GM12878 (cell line): ENCODE measurements at regions not wholly inside any gene's neighbourhood (a gene's known extent, or its start where the extent isn't known, plus 50 kb on each side); places are given as distances from the start of the nearest gene placed in this dataset.

Source experiments
- CHD2 ChIP-seq: IDR thresholded peaks from 2 replicates; pipeline ENCODE4 v1.6.1; 2011; ENCODE audit warnings: low read depth, low read length, improper control_type of control experiment, borderline replicate concordance
- CTCF ChIP-seq, 3 experiments: IDR thresholded peaks in 2 of 3; conservative IDR thresholded peaks in 1 of 3; 2 replicates each; pipeline ENCODE4 v1.5.1; 2011; ENCODE audit warnings: low read depth in 3 of 3, low read length in 3 of 3, mild to moderate bottlenecking in 3 of 3, control low read depth in 2 of 3, moderate library complexity in 2 of 3, inconsistent platforms in 1 of 3, mixed read lengths in 1 of 3; ENCODE audit not compliant: control insufficient read depth in 2 of 3, insufficient read depth in 1 of 3; ENCODE audit errors: extremely low read depth in 1 of 3
- EP300 ChIP-seq, 2 experiments: fragments of 150-350 bp in 1 of 2; IDR thresholded peaks; 2 replicates each; pipeline ENCODE4 v1.6.1; 2011 to 2012; ENCODE audit warnings: low read depth in 2 of 2, low read length in 2 of 2, borderline replicate concordance in 1 of 2, improper control_type of control experiment in 1 of 2, inconsistent platforms in 1 of 2; ENCODE audit not compliant: control insufficient read depth in 1 of 2
- EZH2 ChIP-seq: IDR thresholded peaks from 2 replicates; pipeline ENCODE4 v1.6.1; 2012; ENCODE audit warnings: low read depth, mild to moderate bottlenecking, control low read depth, inconsistent platforms, low read length, borderline replicate concordance; ENCODE audit not compliant: control insufficient read depth
- IKZF1 ChIP-seq: fragments of 450-650 bp; conservative IDR thresholded peaks from 2 replicates; pipeline ENCODE4 v1.6.1; 2017; ENCODE audit warnings: antibody characterized with exemption, mild to moderate bottlenecking
- IRF3 ChIP-seq: fragments of 450-650 bp; IDR thresholded peaks from 2 replicates; pipeline ENCODE4 v1.6.1; 2014; ENCODE audit warnings: mild to moderate bottlenecking
- LARP7 ChIP-seq: fragments of 450-650 bp; IDR thresholded peaks from 2 replicates; pipeline ENCODE4 v1.6.1; 2017; ENCODE audit warnings: mild to moderate bottlenecking
- NFIC ChIP-seq: IDR thresholded peaks from 2 replicates; pipeline ENCODE4 v1.6.1; 2012; ENCODE audit warnings: low read depth, mild to moderate bottlenecking, inconsistent platforms, low read length, moderate library complexity
- NFYB ChIP-seq: IDR thresholded peaks from 2 replicates; pipeline ENCODE4 v1.6.1; 2011; ENCODE audit warnings: low read depth, mild to moderate bottlenecking, low read length, improper control_type of control experiment, moderate library complexity; ENCODE audit not compliant: insufficient read depth
- POLR2A ChIP-seq: IDR thresholded peaks from 2 replicates; pipeline ENCODE4 v1.6.1; 2011; ENCODE audit warnings: low read depth, mild to moderate bottlenecking, low read length
- SMAD5 ChIP-seq: IDR thresholded peaks from 2 replicates; pipeline ENCODE4 v1.6.1; 2016; ENCODE audit warnings: antibody characterized with exemption, low read depth
- YY1 ChIP-seq: IDR thresholded peaks from 2 replicates; pipeline ENCODE4 v1.6.1; 2011; ENCODE audit warnings: low read depth, mild to moderate bottlenecking, low read length

- TF ChIP-seq POLR2A (no peak), LARP7 (no peak), YY1 (no peak), IRF3 (no peak), CHD2 (no peak), IKZF1 (no peak), NFIC (no peak), SMAD5 (no peak), CTCF (IDR thresholded peaks at IDR 0.05 in 2 of 3, conservative IDR thresholded peaks at IDR 0.05 in 1 of 3; ENCODE audit: control insufficient read depth in 2 of 3, extremely low read depth in 1 of 3, insufficient read depth in 1 of 3, low read depth in 3 of 3, low read length in 3 of 3) (no peak), EZH2 (no peak), EP300 (IDR thresholded peaks at IDR 0.05; ENCODE audit: borderline replicate concordance in 1 of 2, control insufficient read depth in 1 of 2, low read depth in 2 of 2, low read length in 2 of 2) (no peak), NFYB (no peak)
Observed at GRCh38 chr14:28949503-28949902, 182.9 kb downstream of the FOXG1 start.
